HG03097 (cell line): ENCODE measurements at regions not wholly inside any gene's neighbourhood (a gene's known extent, or its start where the extent isn't known, plus 50 kb on each side); places are given as distances from the start of the nearest gene placed in this dataset.

Experiments
- ATAC-seq: cut with Tn5 transposase; IDR thresholded peaks from one replicate; pipeline ENCODE4 v1.9.1; 2021; ENCODE audit not compliant: unreplicated experiment, low FRiP score

- ATAC-seq = no peak
Measured at GRCh38 chr10:1874533-1874932, 137.2 kb upstream of the ADARB2 start.

GRCh38 chr10:1873661-1874315 is 136.5 kb upstream of the ADARB2 start:
- ATAC-seq = no peak

GRCh38 chr10:1872151-1872726 is 134.9 kb upstream of the ADARB2 start:
- ATAC-seq = no peak

DNA sequence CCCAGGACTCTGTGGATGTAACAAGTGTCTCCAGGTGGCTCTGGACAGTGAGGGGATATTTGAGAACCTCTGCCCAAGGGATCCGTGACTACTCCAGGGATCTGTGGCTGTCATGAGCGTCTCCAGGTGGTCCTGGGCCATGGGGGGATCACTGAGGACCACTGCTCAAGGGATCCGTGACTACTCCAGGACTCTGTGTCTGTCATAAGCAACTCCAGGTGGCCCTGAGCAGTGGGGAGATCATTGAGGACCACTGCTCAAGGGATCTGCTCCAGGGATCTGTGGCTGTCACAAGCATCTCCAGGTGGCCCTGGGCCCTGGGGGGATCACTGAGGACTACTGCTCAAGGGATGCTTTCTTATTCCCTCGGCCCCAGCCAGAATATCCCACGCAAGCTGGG is 133.2 kb upstream of the ADARB2 start:
- no peak for ATAC-seq

- no peak for ATAC-seq
Measured at GRCh38 chr10:1869861-1870260, 132.5 kb upstream of the ADARB2 start.

DNA sequence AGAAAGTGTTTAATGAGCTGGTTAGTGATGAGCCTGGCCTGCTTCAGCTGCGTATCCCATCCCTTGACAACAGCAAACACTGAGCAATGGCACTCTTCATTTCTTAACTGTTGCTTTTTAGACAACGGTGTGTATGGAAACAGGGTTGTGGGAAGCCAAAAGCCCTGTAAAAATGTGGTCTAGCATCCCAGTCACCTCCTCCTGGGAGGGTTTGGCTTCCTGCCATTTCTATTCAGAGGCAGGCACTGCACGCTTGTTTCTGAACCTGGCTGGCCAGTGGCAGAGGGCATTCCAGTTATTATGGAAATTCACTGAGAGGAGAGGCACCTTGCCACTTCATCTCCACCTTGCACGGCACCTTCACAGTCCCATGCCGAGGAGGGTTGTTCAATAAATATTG is 123.0 kb upstream of the ADARB2 start:
- no peak for ATAC-seq

- ATAC-seq = no peak
Measured at GRCh38 chr10:1858547-1858946, 121.2 kb upstream of the ADARB2 start.

DNA sequence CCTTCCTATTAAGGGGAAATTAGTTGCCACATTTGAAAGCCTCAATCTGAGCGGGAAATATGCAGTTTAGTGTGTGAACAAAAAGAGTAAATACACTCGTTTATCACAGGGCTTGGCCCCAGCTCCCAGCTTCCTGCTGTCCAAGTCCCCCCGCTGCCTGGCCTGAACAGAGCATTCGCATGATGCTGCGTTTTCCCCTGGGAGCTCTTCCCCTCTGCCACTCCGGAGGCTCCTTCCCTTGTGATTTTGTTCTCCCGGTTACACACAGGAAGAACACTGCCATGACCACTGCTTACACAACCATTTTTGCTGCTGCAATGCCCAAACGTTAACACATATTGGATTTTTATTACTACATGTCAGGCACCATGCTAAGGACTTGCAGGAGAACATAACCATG is 120.7 kb upstream of the ADARB2 start:
- no peak for ATAC-seq

DNA sequence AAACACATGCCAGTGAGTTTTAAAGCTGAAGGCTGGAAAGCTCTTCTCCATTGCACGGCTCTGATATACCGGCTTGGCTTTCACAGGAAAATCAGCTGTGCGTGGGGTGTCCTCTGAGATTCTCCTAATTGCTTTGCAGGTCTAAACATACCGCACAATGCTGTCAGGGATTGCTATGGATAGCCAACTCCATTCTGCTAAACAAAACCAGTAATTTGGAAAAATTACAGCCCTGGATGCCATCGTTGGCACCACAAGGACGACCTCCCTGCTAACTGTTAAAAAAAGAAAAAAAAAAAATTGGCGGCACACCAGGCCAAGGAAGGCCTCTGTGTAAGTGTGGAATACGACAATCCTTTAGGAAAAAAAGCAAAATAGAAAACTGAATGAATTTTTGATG is 118.6 kb upstream of the ADARB2 start:
- no peak for ATAC-seq

DNA sequence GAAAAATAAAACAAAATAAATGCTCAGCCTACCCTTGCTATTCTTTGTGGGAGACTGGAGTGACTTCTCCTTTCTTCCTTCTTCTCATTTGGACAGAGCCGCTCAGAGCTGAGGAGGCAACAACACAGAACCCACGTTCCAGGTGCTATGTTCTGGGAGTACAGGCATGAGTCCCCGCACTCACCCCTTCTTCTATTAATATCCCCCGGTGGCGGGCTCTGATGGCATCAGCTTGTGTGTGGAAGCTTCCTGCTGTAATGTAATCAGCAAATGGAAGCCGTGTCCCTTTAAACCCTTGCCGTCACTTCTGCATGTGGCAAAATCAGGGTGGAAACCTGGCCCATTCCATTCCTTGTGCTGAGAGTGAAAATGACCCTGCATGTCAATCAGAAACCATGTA is 116.9 kb upstream of the ADARB2 start:
- ATAC-seq = no peak

GRCh38 chr10:1853801-1854200 is 116.5 kb upstream of the ADARB2 start:
- no peak for ATAC-seq

DNA sequence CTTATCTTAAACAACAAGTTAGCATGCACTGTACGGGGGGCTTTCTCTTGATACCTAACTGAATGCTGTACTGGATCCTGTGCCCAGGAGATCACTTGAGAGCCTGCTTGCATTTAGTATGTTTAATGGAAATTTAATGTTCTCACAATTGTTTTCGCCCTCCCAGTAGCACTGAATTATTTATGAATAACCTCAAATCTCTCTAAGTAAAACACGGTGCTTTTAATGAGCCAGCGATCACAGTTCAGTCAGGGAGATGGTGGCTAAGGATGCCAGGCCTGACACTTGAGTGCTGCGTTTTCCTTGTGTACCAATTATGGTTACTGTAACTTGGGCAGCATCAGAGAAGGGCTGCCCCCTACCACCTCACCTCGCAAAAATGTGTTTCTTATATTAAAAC is 115.5 kb upstream of the ADARB2 start:
- no peak for ATAC-seq

- ATAC-seq = no peak
Measured at GRCh38 chr10:1851762-1852161, 114.4 kb upstream of the ADARB2 start.

DNA sequence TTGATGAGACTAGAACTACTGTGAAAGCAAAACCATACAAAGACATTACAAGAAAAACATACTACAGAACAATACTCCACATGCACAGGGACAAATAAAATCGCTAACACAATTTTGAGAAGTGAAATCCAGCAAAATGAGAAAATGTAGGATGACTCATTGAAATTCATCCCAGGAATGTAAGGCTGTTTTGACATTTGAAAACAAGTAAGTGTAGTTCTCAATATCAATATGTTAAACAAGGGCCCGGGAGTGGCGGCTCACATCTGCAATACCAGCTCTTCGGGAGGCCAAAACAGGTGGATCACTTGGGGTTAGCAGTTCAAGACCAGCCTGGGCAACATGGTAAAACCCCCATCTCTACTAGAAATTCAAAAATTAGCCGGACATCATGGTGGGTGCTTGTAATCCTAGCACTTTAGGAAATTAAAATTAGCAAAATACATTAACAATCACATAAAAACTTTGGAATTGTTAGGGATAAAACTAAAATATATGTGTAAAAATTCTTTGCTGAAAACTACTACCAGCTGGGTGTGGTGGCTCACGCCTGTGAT is 113.7 kb upstream of the ADARB2 start:
- no peak for ATAC-seq

- ATAC-seq = no peak
Measured at GRCh38 chr10:1847361-1847760, 110.0 kb upstream of the ADARB2 start.

- ATAC-seq = no peak
Measured at GRCh38 chr10:1846032-1846431, 108.7 kb upstream of the ADARB2 start.

DNA sequence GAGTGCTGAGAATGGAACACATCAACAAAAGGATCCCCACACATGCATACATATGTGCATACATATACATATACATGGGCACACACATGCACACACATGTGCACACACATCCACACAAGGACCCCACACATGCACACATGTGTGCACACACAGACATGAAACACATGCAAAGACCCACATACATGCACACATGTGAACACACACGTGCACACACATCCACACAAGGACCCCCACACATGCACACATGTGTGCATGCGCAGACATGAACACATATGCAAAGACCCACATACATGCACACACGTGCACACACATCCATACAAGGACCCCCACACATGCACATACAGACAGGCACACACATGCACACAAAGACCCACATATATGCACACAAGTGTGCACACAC is 104.4 kb upstream of the ADARB2 start:
- no peak for ATAC-seq

DNA sequence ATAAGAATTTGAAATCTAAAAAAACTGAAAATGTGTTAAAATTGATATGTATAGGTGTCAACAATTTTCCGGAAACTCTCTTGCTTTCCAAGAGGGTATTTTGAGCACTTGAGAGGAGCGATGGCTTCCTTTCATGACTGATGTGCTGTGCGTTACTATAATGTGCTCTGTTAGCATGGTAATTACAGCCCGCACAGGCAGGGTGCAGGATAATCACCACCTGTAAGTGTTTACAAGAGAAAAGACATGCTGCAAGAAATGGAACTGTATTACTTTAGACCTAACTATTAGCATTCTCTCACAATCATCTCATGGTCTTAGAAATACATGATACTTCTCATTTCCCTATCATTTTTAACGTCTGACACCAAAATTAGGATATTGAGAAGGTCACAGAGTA is 92.4 kb upstream of the ADARB2 start:
- ATAC-seq = no peak

- no peak for ATAC-seq
Measured at GRCh38 chr10:1824928-1825327, 87.6 kb upstream of the ADARB2 start.

GRCh38 chr10:1814556-1814955 is 77.2 kb upstream of the ADARB2 start:
- ATAC-seq = no peak

- no peak for ATAC-seq
Measured at GRCh38 chr10:1809139-1809741, 71.9 kb upstream of the ADARB2 start.

DNA sequence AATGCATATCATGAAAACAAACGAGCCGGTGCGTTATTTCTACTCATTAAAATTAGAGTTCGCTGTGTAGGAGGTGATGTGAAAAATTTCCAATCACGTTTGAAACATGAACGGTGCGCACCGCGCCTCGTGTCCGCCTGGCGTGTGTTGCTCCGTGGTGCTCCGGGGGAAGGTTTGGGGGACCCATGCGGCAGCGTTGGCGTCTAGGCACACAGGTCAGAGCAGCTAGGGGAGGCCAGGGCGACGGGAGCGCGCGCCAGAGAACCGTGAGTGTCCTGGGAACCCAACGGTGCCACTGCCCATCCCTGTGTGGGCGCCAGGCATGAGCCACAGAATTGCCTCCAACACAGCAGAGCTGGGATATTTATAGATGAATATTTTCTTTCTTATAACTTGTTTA is 70.6 kb upstream of the ADARB2 start:
- no peak for ATAC-seq
